GM19239 (cell line): ENCODE measurements at regions not wholly inside any gene's neighbourhood (a gene's known extent, or its start where the extent isn't known, plus 50 kb on each side); places are given as distances from the start of the nearest gene placed in this dataset.

ENCODE experiments used
- DNase-seq: peaks from one replicate; pipeline ENCODE4 v3.0.0; 2011; ENCODE audit warnings: low spot score; ENCODE audit not compliant: insufficient read length
- FAIRE-seq: peaks from 2 replicates; lab custom pipeline; 2011; peaks lifted over from hg19 to GRCh38; lab: Jason Lieb, UNC

DNA sequence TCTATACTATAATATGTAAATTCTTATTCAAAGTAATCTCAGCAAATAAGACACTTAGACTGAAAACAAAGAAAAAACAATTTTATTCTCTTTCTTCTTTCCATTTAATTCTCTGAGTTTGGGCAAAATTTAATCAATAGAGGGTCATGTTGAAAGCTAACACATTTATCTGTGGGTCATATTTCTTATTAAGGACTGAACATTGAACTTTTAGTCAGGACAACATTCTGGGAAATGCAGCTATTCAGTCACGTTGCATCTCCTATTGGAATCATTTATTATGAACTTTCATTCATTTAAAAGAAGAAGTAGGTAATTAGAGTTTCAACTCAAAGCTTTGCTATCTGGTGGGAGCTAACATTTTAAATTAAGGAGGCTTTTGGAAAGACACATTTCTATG lies 372.5 kb downstream of the MAN2A1 start:
- DNase-seq, result no peak
- no peak for FAIRE-seq

DNA sequence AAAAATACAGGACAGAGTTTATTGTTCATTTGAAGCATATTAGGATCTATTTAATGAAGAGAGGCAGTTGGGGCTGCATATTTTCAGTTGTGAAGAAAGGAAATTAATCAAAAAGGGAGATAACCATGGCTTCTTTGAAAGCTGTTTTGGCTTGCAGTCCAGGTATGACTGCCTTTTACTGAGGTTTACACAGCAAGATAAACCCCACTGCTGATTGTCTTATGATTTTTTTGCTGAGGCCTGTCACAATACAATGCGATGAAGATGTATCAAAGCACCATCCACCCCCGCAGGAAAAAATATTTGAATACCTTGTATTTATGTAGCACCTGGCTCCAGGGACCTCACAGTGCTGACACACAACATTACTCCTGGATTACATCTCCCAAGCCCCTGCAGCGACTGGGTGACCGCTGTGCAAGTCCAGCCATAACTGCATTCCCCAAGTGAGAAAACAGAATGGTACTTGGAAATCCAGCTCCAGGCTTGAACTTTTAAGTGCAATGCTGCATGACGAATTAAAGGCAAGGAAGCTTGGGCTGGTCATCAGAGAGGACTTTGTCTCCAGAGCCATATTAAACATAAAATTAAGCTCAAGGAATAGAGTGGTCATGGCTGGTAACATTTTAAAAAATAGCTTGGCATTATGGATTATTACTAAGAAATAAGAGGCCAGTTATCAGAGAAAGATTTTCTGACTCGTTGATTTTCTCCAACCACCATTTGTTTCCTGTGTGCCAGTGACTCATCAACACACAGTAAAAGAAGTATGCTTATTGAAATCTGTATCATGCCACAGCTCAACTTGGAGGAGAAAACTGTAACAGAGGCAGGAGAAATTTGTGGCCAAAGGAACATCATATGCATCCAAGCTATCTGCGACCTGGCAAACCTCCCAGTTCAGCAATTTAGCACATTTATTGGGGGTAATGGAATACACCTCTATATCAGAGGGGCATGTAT lies 374.2 kb downstream of the MAN2A1 start:
- no peak for DNase-seq
- FAIRE-seq, result no peak

DNA sequence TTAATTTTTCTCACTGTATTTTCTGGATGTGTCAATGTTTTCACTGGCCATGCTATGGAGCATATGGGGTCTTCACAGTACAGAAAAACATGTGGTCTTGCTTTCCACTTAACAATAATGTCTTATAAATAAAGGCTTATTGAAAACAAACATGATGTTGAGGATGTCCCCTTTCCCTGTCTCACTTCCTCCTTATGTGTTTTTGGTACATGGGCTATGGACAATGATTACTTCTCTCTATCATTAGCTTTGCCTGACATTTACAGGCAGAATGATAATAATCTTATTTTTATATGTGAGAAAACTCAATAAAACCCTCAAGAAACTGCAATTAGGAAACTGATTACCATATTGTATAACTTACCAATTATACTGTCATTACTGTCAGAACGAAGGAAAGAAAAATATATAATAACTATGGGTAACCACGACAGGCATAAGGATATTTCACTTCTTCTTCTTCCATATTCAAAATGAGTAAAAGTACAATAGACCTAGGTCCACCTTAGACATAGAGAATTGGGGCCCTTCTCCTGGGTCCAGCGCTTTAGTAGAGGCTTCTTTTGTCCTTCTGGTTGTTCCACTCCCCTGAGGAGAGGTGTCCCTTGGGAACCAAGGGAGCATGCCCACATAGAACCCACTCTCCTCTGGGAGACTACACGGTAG lies 375.0 kb downstream of the MAN2A1 start:
- no peak for DNase-seq
- FAIRE-seq, result no peak

DNA sequence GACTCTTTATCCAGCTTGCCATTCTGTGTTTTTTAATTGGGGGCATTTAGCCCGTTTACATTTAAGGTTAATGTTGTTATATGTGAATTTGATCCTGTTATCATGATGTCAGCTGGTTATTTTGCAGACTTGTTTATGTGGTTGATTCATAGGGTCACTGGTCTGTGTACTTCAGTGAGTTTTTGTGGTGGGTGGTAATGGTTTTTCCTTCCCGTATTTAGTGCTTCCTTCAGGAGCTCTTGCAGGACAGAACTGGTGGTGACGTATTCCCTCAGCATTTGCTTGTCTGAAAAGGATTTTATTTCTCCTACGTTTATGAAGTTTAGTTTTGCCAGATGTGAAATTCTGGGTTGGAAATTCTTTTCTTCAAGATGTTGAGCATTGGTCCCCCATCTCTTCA lies 381.1 kb downstream of the MAN2A1 start:
- FAIRE-seq, result no peak
- no peak for DNase-seq

GRCh38 chr5:110072651-110073050 lies 382.9 kb downstream of the MAN2A1 start:
- FAIRE-seq (no peak), DNase-seq (no peak)

- FAIRE-seq, result no peak
- no peak for DNase-seq
Observed at GRCh38 chr5:110073534-110073933, 383.8 kb downstream of the MAN2A1 start.

- no peak for DNase-seq
- no peak for FAIRE-seq
Observed at GRCh38 chr5:110075656-110076055, 385.9 kb downstream of the MAN2A1 start.

- FAIRE-seq, result no peak
Observed at GRCh38 chr5:110077147-110077546, 387.4 kb downstream of the MAN2A1 start.

GRCh38 chr5:110082194-110082593 lies 392.5 kb downstream of the MAN2A1 start:
- DNase-seq (no peak), FAIRE-seq (no peak)

More at GRCh38 chr5:110077147-110077546, 387.4 kb downstream of the MAN2A1 start:
- no peak for DNase-seq

GRCh38 chr5:110082863-110083262 lies 393.1 kb downstream of the MAN2A1 start:
- no peak for DNase-seq
- no peak for FAIRE-seq

GRCh38 chr5:110085826-110086225 lies 396.1 kb downstream of the MAN2A1 start:
- DNase-seq, result no peak
- no peak for FAIRE-seq

DNA sequence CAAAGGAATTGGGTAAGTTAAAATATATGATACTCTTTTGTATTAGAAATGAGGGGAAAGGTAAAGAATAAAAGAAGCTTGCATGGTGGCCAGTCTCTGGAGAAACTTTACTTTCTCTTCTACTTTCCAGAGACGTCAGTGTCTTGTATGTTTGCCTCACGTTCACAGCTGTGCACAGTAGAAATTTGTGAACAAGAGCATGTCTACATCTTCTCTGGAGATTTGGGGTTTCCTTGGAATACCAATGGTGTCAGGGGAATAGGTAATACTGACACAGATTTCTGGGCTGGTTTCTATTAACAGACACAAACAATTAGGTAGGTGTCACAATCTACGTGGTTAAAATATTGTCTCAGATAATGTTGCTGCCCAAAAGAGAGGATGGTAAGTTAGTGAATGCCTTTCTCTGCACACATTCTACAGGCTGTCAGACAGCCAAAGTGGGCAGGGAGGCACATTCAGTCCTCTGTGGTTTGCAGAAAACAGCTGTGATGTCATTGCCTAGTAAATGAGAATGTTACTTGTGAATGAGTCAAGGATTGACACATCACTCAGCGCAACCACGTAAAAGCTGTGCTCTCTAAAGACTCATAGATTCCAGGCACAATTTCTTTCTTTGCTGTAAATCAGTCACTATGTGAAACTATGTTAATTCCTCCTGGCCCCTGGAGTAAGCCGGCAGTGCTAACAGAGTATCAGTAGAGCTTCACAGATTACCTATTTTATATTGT lies 397.1 kb downstream of the MAN2A1 start:
- no peak for FAIRE-seq

DNA sequence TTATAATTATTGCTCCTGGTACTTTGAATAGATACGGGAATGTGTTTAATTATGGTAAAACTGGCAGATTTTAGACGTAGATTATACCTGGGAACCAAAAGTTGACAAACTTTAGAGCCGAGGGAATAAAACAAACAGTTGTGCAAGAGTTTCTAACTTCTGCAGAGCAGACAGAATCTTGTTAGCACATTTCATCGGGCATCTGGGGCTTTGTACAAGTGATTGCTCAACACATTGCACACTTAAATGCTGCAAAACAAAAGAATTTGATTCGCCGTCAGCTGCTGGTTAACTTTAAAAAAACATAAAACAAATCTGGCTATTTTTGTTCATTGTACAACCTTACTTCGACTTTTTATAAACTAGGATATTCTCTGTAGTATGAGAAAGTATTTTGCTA lies 398.1 kb downstream of the MAN2A1 start:
- no peak for DNase-seq
- no peak for FAIRE-seq

More for the DNA sequence above, 397.1 kb downstream of the MAN2A1 start:
- no peak for DNase-seq

DNA sequence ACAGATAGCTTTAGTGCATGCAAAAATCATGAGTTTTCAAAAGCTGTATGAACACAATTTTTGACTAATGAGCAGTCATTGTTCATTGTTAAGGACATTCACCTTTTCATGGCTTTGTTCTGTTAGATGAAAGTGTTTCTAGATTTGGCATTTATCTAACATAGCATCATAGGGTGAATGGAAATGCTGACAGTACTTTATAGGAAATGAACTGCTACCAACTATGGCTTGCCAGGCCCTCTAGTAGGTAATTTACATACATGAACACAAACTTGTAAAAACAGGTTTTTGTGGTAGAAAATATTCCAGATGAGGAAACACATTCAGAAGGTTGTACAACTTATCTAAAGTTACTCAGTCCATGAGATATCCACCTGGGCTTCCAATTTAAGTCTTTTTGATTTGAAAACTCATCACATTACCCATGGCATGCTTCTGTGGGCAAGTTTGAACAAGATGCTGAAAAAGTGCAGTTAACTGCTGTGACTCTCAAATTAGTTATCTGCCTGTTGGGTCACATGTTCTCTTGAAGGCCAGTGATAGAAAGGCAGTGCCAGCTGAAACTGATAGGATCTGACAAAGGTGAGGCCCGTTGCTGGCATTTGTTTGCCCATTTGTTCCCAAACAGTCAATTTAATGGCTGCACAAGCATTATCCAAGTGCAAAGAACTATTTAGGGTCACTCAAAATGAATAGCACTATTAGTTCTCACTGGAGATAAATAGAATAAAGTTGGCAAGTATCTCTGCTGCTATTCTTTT lies 399.1 kb downstream of the MAN2A1 start:
- FAIRE-seq, result no peak
- DNase-seq, result no peak

- FAIRE-seq (no peak), DNase-seq (no peak)
Observed at GRCh38 chr5:110092955-110093785, 403.4 kb downstream of the MAN2A1 start.

GRCh38 chr5:110094109-110094508 lies 404.4 kb downstream of the MAN2A1 start:
- FAIRE-seq (no peak), DNase-seq (no peak)

GRCh38 chr5:110094548-110094947 lies 404.8 kb downstream of the MAN2A1 start:
- FAIRE-seq (no peak), DNase-seq (no peak)

GRCh38 chr5:110096419-110096818 lies 406.7 kb downstream of the MAN2A1 start:
- DNase-seq (no peak), FAIRE-seq (no peak)

GRCh38 chr5:110099572-110099971 lies 409.8 kb downstream of the MAN2A1 start:
- DNase-seq (no peak), FAIRE-seq (no peak)
